NCI-H1417 treated with DMSO at 0.1 percent for 48 hours (cell line): ENCODE measurements at regions not wholly inside any gene's neighbourhood (a gene's known extent, or its start where the extent isn't known, plus 50 kb on each side); places are given as distances from the start of the nearest gene placed in this dataset.
"Not testable (repeated sequence)": the region's sequence is repeated elsewhere in the genome, so short reads cannot be mapped to it uniquely, and the experiment has no call there.

ENCODE experiments used
- DNase-seq: peaks from one replicate; lab custom pipeline; 2025; lab: John Stamatoyannopoulos, UW

DNA sequence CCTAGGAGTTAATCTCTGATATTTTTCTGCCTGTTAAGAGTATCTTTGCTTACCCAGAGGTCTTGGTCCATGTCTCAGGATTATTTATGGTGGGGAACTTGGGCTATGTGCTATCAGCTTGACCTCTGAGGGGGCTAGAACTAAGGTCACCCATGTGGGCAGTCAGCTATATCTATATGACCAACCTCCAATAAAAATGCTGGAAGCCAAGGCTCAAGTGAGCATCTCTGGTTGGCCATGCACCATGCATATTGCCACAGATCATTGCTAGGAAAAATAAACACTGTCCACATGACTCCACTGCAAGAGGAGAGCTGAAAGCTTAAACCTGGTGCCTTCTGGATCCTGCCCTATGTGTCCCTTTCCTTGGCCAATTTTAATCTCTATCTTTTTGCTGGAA, 196.5 kb upstream of the SLC7A11 start:
- DNase-seq: no peak

DNA sequence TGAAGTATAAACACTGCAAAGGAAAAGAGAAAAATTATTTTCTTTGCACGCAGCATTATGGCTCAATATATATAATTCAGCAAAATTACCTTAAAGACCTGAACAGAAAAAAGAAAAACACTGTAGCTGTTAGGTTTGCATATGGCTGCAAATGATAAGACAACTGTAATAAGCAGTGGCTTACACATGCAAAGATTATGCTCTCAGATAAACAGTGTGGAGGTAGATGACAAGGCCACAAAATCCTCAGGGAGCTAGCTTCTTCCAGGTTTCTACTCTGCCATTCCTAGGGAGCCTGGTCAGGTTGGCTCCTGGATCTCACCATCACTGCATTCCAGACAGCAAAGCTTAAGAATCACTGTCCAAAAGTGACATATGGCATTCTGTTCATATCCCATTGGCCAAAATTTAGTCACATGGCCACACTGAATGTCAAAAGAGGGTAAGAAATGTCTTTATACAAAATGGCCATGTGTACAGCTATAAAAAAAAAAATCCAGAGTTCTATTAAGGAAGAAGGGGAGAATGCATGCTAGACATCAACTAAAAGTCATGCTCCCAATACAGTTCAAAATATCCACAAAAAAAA, 195.2 kb upstream of the SLC7A11 start:
- DNase-seq: no peak

DNA sequence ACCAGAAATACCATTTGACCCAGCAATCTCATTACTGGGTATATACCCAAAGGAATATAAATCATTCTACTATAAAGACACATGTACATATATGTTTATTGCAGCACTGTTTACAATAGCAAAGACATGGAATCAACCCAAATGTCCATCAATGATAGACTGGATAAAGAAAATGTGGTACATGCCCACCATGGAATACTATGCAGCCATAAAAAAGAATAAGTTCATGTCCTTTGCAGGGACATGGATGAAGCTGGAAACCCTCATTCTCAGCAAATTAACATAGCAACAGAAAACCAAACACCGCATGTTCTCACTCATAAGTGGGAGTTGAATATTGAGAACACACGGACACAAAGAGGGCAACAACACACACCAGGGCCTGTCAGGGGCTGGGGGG, 193.6 kb upstream of the SLC7A11 start:
- DNase-seq: not testable (repeated sequence)

DNA sequence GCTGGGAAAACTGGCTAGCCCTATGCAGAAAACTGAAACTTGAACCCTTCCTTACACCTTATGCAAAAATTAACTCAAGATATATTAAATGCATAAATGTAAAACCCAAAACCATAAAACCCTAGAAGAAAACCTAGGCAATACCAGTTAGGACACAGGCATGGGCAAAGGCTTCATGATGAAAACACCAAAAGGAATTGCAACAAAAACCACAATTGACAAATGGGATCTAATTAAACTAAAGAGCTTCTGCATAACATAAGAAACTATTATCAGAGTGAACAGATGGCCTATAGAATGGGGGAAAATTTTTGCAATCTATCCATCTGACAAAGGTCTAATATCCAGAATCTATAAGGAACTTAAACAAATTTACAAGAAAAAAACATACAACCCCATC, 192.9 kb upstream of the SLC7A11 start:
- not testable (repeated sequence) for DNase-seq

DNA sequence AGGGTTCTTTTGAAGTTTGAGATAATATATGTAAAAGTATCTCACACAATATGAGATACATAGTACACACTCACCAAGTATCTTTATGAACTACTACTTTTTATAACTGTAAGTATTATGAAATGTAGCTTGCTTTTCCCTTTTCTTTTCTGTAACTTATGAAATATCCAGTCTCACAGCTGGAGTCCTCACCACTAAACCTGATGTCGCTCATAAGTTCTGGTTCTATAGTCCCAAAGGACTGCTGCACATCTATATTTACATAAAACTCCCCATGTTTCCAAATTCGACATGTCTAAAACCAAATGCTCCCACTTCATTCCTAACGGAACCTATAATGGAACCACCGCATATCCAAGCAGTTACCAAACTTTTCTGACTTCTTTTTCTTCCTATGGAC, 186.5 kb upstream of the SLC7A11 start:
- DNase-seq: no peak

DNA sequence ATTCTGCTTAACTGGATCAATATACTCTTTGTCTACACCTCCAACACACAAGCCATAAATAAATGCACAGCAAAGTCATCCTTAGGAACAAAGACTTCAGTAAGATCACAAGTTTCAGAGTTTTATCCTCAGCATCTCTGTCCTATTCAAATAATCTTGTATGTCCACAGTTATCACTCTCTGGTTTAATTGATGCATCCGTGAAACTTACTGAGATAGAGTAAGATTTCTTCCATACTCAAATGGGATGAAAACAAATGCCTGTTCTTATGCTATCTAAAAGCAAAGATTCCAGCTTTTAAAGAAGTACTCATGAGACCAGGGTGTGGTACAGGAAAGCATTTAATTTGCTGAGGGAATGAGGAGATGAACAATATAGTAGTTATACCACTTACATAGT, 184.6 kb upstream of the SLC7A11 start:
- DNase-seq: no peak

DNA sequence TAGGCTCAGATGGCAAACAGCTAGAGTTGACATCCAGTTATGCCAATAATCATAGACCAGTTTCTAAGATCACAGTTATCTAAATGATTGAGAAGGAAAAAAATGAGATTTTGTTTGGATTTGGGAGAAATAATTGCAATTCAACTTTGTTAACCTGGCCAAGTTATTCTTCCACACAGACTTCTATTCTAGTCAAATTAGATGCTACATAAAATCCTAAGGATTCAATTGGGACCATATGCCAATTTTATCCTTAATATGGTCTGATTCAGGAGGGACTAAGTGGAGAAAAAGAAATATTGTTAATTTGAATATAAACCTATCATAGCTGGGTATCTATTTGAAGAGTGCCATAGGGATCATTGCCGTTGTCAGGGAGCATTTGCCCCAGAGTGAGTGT, 178.3 kb upstream of the SLC7A11 start:
- no peak for DNase-seq

DNA sequence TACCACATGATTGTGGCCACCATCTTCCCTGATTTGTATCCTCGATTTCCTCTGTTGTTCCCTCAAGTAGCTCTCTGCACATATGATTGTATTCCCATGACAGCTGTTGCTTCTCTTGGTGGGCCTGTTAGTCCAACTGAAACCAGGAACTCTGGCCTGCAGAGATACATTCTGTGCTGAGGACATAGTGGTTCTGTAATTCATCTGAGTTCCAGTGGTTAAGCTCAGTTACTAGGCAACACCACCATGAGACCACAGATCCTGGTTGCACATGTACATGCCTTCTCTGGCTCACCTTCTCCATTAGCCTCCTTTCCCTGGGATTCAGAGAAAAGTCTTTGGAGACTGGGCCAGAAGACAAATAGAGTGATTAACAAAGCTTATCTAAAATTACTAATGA, 172.1 kb upstream of the SLC7A11 start:
- no peak for DNase-seq

DNA sequence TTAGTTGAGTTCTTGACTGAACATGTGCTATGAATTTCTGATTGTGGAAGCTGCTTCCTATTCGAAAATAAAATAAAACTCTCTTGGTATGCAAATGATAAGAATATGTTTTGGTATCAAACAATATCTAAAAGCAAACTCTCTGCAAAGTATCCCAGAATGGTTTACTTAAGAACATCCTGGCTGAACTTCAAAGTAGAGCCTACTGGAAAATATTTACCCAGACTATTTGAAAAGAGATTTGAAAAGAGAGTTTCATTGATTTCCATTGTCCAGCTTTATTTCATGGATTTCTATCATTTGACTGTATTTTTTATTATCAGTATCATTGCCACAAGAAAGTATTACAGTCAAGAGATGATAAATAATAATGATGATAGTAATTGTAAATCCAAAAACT, 171.1 kb upstream of the SLC7A11 start:
- DNase-seq: no peak

DNA sequence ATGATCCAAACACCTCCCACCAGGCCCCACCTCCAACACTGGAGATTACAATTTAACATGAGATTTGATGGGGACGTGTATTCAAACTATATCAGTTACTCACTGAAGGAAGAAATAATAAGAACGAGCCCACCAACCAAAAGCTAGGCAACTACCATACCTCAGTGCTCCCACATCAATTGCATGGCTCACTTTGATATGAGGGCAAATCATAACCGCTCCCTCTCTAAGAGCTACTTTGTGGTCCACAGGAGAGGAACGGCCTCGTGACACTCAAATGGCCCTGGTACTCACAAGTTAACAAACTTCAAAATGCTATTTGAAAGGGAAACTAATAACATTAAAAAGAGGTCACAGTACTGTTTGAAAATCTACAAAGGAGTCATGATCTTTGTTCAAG, 170.7 kb upstream of the SLC7A11 start:
- DNase-seq: no peak

DNA sequence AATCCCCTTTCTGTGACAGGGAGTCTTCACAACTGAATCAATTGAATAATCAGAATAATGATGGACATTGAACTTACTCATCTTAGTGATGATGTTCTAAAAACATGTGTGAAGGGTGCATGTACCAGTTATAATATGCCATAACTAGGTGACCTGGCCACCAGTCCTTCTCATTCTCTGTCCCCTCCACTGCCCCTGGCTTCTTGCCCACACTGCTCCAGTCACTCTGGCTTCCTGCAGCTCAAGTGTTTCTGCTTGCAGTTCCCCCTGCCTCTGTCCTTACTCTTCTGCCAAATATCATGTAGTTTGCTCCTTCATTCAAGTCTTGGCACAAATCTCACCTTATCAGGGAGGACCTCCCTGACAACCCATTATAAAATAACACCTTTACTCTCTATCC, 168.1 kb upstream of the SLC7A11 start:
- DNase-seq: no peak

DNA sequence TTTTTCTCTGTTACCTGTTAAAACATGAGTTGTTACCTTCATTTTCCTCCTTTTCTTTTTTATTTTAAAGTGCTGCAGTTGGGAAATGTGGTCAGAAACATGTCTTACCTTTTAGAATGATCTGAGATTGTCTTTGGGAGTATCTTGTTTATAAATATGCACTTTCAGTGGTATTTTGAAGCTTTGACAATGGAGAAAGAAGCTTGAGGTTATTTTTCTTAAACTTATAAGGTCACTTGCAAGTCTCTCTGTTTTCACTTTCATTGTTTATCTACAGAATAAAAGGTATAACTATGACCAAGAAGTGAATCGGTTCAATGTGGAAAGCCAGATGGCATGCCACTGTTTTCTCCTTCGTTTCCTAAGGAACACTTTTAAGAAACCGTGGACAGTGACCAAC, 167.5 kb upstream of the SLC7A11 start:
- no peak for DNase-seq

DNA sequence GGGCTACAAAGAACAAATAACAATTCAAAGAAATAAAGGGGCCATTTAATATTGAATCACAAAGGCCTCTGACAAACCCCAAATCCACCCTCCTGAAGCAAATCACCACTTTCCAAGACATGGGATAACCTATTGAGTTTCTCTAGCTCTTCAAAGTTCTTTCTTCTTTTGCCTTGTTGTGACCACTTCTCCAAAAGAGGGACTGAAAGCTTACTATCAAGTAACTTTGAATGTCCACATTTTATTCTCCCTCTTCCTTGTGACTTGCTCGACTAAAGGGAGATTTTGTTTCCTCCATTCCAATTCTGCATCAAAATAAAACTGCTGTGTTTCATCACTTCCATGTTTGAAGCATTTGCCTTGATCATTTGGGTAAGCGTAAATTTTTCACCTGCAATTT, 166.6 kb upstream of the SLC7A11 start:
- no peak for DNase-seq

DNA sequence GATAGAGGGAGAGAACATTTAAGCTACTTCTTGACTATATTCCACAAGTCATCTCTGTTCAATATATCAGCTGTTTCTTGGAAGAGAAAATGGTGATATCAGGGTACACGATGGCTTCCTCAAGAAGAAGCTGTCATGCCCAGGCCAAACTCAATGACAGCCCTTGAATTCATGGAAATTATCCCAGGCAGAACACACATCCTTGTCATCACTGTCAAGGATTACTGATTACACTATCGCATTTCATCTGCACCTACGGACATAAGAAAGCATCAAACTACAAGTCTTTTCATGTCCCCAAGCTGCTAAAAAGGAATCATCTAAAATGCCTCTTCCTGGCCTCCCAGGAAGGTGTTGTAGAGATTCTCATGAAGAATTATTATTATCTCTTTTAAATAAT, 165.2 kb upstream of the SLC7A11 start:
- no peak for DNase-seq

DNA sequence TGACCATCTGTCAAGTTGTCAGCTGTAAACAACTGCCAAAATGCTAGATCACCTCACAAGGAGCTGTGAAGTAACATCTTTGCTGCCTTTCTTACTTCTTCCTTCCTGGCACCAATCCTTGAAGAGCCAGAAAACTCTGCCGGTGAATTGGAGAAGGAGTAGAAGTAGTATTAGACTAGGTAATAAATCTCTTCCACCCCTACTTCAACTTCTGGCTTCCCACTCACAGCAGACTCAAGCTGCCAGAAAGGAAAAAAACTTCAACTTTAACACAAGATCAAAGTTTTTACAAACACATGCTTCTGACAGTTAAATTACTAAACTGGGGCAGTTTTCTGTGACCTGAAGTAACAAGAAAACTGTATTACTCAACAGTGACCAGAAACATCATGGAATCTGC, 164.7 kb upstream of the SLC7A11 start:
- no peak for DNase-seq

DNA sequence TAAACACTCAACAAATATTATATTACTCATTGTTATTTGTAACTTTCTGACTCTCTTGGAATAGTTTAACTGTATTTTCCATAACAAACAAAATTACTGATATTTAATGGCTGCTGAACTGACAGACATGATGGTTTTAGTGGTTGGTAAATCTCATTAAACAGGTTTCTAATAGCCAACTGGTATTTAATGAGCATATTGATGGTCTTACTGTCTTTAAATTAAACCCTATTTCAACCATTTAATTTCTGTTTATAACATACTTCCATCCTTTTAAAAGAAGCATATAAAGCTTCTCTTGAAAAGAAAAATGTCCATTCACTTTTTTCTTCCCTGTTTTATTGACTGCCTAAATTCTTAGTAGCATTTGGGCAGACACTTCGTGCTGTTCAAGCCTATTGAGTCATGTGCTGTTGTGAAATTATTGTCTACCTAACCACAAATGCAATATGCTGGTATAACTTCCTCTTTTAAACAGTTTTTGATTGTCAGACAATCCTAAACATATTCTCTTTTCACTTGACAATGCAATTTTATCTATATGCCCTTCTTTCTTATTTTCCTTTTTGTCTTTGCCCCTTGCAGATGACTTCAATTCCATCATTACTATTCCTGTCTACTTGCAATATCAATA, 163.9 kb upstream of the SLC7A11 start:
- no peak for DNase-seq

DNA sequence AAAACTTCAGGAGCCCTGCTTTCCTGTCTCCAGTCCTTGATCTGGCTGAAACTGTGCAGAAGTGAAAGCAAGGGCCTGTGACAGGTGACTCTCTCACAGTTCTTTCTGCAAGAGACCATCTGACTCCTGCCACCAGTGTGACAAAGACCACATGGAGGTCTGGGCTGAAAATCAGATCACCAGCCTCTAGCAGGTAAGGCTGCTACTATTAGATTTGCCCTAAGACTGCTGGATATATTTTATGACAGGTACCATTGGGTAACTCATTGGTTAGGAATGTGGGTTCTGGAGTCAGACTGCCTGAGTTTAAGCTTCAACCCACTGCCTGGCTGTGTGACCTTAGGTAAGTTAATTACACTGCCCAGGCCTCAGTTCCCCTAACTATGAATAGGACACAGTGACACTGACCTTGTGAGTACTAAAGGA, 163.3 kb upstream of the SLC7A11 start:
- DNase-seq: no peak

DNA sequence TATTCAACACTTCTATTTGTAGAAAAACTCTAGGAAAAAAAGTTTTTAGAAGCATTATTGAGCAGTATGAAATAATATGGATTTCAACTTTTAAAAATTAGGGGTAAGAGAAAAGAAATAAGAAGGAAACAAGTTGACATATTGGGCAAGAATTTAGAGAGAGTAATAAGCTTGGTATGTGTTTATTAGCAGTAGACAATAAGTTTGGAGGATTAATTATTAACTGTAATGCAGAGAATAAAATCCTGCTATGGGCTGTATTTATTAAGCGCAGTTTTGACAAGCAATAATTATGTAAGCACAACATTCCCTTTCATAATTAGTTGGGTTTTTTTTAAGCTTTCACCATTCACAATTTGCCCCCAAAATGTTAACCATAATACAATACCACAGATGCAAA, 162.7 kb upstream of the SLC7A11 start:
- DNase-seq: no peak

DNA sequence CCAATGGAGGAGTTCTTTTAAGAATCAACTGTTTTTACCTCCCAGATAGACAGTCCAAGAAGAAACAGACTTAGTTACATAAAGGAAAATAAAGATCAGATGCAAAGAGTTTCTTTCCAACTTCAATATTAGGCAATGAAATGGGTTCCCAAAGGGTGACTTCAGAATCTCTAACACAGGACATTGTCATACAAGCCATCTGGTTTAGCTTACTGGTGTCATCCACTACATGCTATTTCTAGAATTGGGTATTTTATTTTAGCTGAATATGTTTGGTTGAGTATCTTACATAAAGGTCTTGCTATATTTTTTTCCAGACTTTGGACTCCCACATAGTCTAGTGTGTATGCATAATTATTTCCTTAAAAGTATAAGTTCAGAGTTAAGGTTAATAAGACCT, 162.1 kb upstream of the SLC7A11 start:
- no peak for DNase-seq

DNA sequence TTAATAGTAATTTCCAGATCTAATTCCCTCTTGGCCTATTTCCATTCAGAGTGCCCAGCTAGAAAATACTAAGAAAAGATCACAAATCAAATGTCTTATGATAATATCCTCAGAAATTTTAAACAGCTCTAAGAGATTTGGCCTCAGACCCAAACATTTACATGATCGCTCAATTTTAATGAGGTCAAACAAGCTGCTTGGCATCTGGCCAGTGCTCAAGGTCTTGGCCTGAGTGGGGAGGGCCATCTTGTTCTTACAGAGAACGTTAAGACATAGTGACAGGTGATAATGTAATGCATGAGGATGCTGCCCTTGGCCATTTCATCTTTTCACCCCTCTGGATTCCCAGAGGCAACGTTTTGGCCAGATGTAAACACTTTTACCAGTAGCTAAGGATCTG, 159.2 kb upstream of the SLC7A11 start:
- no peak for DNase-seq

DNA sequence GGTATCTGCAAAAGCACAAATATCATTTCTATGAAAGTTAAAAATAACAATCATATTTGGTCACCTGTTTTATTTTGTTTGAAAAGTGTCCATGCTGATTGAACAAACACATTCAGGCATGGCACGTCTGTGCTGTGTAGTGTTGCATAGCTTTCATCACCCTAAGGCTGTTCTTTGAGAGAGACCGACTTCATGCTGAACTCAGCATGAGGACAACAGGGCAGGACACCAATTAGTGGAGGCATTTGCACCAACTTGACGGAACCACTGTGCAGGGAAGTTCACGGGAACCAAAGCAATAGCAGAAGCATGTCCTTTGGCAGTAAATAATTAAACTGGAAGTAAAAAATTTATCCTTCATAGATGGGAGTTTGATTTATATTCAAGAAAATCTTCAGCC, 158.4 kb upstream of the SLC7A11 start:
- DNase-seq: no peak

DNA sequence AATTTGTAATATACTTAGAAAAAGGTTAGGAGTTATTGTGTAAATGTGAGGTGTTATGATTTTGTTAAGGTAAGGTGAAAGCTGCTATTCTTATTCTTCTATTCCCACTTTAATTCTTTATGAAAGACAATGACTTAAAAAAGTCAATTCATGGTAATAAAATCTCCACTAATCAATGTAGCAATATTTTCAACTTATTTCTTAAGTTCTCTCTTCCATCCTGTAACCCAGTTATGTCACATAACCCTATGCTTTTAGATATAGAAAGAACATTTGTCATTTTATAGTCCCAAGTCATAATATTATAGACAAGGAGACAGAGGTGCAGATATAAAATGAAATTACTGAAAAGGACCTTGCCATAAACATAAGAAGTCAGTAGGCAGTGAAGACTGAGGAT, 157.9 kb upstream of the SLC7A11 start:
- DNase-seq: no peak

DNA sequence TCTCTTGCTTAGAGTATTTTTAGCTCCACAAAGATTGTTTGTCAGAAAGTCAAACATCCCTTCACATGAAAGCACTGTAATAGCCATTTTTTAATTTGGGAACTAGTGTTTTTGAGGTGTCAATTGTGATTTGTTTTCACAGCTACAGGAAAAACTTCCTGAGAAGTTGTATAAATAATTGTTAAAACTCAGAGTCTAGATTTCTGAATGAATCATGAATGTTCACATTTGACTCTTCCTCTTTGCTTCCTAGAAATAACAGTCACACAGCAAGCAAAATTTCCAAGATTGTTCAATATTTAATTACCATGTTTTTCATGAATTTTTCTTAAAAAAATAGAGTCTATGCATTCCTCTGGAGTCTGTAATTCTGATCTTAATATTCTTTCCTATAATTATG, 156.9 kb upstream of the SLC7A11 start:
- DNase-seq: no peak

DNA sequence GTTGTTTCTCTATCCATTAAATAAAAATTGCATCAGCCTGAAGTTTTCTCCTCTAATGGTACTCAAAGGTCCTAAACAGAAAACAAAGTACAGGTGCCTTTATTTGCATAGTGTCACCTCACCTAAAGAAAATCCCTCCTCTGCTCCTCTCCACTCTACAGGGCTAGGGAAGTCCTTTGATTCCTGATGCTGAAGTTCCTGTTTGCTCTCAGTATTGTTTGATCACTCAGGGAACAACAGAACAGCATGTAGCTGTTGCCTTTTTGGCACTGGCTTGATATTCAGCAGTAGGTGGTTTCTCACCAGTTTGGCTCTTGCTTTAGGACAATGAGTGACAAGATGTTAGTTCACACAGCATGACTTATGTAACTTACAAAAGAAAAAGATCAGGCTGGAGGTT, 156.2 kb upstream of the SLC7A11 start:
- peak; percentile 53 for DNase-seq
